ENCODE measurements at regions not wholly inside any gene's neighbourhood (a gene's known extent, or its start where the extent isn't known, plus 50 kb on each side); places are given as distances from the start of the nearest gene placed in this dataset.

DNA sequence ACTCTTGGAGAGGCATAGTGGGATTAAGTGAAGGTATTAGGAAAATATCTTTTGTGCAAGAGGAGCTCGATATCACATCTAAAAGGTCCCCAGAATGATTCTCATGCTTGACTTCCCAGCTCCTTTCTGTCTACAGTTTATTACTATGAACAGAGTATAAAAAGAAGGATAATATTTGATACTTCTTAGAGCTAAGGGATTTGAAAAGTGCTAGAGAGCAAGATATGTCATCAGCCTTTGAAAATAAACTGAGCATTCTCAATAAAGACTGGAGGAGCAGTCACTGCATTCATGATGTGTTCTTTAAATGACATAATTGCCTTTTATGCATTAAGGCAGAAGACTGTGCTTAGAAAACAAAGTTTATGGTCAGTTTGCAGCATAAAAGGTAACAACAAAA, 543.2 kb upstream of the NRXN1 start:
- TF ChIP-seq MYNN (tag by site-specific recombination; IDR thresholded peaks at IDR 0.05; ENCODE audit: borderline replicate concordance) (no peak), ZNF292 (tag by site-specific recombination; IDR thresholded peaks at IDR 0.05; ENCODE audit: borderline replicate concordance, low read depth) (no peak), ZNF433 (tag by site-specific recombination; IDR thresholded peaks at IDR 0.05; ENCODE audit: low read depth) (no peak), CTCF (tag by site-specific recombination; IDR thresholded peaks at IDR 0.05) (no peak), PRDM10 (tag by site-specific recombination; IDR thresholded peaks at IDR 0.05) (no peak), WT1 (tag by site-specific recombination; IDR thresholded peaks at IDR 0.05) (no peak), ZEB2 (tag by site-specific recombination; IDR thresholded peaks at IDR 0.05) (no peak), ZNF561 (tag by site-specific recombination; IDR thresholded peaks at IDR 0.05; ENCODE audit: borderline replicate concordance) (no peak), REST (tag by site-specific recombination; IDR thresholded peaks at IDR 0.05) (no peak), ZBTB7A (tag by site-specific recombination; IDR thresholded peaks at IDR 0.05; ENCODE audit: low read depth) (no peak), ZBTB21 (tag by site-specific recombination; IDR thresholded peaks at IDR 0.05) (no peak), KLF9 (tag by site-specific recombination; IDR thresholded peaks at IDR 0.05; ENCODE audit: low read depth) (no peak)
- TF ChIP-seq, protein P1, sequence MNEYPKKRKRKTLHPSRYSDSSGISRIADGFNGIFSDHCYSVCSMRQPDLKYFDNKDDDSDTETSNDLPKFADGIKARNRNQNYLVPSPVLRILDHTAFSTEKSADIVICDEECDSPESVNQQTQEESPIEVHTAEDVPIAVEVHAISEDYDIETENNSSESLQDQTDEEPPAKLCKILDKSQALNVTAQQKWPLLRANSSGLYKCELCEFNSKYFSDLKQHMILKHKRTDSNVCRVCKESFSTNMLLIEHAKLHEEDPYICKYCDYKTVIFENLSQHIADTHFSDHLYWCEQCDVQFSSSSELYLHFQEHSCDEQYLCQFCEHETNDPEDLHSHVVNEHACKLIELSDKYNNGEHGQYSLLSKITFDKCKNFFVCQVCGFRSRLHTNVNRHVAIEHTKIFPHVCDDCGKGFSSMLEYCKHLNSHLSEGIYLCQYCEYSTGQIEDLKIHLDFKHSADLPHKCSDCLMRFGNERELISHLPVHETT (tag by site-specific recombination; IDR thresholded peaks at IDR 0.05) = no peak
